HG03521 (cell line): ENCODE measurements at regions not wholly inside any gene's neighbourhood (a gene's known extent, or its start where the extent isn't known, plus 50 kb on each side); places are given as distances from the start of the nearest gene placed in this dataset.
"Not testable (repeated sequence)": the region's sequence is repeated elsewhere in the genome, so short reads cannot be mapped to it uniquely, and the experiment has no call there.

Source experiments
- ATAC-seq: cut with Tn5 transposase; IDR thresholded peaks from one replicate; pipeline ENCODE4 v1.9.1; 2021; ENCODE audit warnings: mild to moderate bottlenecking, moderate library complexity; ENCODE audit not compliant: unreplicated experiment

DNA sequence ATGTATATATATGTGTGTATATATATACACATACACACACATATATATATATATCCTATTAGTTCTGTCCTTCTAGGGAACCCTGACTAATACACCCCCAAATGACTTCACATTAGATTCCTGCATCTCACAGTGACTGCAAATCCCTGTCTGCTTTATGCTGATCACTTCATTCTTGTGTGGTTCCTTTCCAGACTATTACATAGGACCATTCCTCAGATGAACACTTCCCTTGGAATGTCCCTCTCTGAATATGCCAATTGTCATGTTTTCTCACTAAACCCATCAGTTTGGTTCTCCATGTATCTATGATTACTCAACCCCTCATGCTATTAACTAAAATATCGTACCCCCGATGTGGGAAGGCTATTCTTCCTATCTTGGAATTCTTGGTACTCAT is 605.2 kb upstream of the NR3C2 start:
- ATAC-seq = no peak

DNA sequence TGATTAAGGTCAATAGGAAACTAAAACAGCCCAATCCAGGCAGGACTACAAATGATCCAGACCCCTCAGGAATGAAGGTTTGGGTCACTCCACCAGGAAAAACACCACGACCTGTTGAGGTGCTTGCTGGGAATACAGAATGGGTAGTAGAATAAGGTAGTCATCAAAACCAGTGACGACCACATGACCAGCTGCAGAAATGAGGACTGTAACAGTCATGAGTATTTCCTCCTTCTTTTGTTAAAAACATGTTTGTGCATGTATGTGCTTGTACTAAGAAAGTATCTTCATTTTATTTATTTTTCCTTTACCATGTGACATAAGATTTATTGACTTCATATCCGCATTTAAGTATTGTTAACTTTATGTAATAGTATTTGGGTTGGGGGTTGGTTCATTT is 603.5 kb upstream of the NR3C2 start:
- ATAC-seq = no peak

DNA sequence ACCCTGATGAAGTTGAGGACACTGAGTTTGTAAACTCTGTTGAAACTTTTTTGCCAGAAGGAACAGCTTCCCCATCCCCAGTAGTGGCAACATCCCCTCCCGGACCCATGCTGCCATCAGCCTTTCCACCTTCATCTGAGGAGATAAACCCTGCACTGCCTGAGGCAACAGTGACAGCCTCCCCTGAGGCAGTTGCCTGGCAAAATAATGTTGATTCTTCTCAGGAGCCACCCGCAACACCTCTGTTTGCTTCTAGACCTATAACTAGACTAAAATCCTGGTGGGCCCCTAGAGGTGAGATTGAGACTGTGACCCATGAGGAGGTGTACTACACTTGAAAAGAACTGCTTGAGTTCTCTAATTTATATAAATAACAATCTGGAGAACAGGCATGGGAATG is 597.6 kb upstream of the NR3C2 start:
- not testable (repeated sequence) for ATAC-seq

DNA sequence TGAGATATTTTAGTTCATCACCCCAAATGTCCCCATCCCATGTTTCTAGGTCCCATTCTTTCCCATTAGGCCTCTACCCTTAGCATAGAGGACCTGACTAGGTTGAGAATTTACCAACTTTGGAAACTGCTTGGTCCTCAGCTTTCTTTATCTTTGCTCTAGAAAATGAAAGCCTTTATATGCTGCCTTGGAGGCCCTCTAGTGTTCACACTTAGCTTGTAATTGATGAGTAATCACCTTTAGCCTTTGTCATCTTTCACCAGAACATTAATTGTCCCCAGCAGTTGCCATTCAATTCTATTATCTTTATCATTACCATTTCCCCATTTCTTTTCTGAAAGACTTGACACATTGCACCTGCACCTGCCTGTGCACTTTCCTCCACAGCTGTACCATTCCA is 589.2 kb upstream of the NR3C2 start:
- ATAC-seq = peak; percentile 45

DNA sequence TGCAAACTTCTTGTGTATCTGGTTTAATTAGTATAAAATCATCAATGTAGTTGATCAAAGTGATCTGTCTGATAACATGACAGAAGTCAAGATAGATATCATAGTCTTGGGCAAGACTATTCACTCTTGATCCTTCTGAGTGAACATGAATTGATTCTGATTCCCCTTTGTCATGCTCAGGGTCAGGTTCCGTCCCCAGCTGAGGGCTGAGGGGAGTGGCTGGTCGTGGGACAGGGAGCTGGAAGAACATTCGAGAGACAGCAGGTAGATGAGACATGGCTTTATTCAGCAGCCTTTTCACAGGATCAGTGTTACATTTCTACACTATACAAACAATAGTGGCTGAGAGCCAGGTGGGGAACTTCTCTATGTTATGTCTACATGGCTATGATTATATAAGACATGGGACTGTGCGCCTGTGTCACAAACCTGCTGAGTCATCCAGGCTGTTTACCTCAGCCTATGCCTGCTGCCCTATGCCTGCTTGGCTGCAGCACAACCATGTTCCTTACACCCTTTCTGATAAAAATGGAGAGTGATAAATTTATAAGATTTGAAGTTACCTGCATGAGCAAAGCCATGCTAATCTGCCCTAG is 586.9 kb upstream of the NR3C2 start:
- ATAC-seq = no peak

DNA sequence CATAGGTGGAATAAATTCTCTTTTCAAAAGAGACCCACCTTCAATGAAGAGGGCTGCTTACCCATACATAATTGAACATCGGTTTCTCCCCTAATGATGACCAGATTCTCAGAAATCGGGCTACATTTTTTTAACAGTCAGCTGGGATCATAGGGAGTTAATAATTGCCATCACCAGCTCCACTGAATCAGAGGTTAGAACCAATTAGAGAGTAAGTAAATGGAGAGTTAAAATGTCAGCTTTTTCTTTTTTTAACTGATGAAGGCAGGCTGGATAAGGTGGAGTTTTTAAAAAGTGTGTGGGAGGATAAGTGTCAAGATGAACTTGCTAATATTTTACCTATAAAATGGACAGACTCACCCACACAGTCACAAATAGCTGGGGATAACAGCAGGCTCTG is 584.5 kb upstream of the NR3C2 start:
- no peak for ATAC-seq

DNA sequence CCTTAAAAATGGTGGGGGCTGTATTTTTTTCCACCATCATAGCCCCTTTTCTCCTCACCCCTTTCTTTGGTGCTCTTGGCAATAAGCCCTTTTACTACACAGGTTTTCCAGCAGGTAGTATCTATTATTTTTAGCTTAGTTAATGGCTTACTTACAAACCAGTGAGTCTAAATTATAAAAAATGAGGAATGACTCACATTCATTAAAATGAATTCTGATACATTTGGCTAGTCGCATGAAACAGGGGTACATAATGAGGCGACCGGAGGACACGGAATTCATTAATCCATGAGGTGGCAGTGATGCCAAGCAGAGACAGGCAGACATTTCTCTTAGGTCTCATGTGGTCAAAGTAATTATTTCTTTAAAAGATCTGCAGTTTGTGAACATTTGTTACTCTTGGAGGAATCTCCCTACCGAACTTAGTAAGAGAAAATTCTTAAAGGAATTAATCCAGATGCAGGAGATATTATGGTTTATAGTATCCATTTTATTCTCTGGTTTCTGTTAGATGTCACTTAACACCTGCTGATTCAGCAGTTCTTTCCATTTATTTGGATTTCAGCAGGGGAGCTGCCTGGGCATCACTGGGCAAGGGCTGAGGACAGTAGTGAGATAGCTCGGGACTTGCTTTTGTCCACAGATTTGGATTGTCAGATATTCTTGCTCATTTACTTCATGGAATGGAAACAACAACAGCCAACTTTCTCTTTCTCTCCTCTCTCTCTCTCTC is 575.0 kb upstream of the NR3C2 start:
- no peak for ATAC-seq

GRCh38 chr4:149009223-149009622 is 567.0 kb upstream of the NR3C2 start:
- no peak for ATAC-seq

- no peak for ATAC-seq
Measured at GRCh38 chr4:149008415-149009025, 566.3 kb upstream of the NR3C2 start.

DNA sequence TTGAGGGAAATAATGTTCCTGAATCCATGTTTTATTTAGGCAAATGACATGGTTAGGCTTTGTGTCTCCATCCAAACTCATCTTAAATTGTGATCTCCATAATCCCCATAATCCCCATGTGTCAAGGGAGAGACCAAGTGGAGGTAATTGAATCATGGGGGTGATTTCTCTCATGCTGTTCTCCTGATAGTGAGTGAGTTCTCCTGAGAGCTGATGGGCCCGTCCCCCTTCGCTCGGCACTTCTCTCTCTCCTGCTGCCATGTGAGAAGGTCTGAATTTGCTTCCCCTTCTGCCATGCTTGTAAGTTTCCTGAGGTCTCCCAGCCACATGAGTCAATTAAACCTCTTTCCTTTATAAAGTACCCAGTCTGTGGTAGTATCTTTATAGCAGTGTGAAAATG is 563.0 kb upstream of the NR3C2 start:
- ATAC-seq = no peak

DNA sequence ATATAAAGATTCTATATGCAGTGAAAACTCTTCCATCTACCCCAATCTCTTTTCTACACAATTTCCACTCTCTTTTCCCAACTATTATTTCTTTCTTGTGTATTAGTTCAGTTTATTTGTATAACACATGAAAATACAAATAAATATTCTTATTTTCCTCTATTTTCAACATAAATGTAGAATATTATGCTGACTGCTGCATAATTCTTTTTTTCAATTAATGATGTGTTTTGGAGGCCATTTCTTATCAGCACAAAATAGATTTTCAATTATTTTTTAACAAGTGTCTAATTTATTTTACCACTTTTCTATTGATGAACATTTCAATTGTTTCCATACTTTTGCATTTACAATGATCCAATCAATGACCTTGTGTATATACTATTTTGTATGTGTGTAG is 557.7 kb upstream of the NR3C2 start:
- ATAC-seq = no peak

- no peak for ATAC-seq
Measured at GRCh38 chr4:148998719-148999118, 556.5 kb upstream of the NR3C2 start.

GRCh38 chr4:148986951-148987350 is 544.7 kb upstream of the NR3C2 start:
- ATAC-seq = no peak

DNA sequence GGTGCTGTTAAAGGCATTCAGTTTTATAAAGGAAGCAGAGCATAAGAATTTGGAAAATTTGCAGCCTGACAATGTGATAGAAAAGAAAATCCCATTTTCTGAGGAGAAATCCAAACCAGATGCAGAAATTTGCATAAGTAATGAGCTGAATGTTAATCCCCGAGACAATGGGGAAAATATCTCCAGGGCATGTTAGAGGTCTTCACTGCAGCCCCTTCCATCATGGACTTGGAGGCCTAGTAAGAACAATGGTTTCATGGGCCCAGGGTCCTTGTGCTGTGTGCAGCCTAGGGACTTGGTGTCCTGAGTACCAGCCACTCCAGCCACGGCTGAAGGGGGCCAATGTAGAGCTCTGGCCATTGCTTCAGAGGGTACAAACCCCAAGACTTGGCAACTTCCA is 542.7 kb upstream of the NR3C2 start:
- no peak for ATAC-seq

- ATAC-seq = no peak
Measured at GRCh38 chr4:148982200-148982599, 540.0 kb upstream of the NR3C2 start.

DNA sequence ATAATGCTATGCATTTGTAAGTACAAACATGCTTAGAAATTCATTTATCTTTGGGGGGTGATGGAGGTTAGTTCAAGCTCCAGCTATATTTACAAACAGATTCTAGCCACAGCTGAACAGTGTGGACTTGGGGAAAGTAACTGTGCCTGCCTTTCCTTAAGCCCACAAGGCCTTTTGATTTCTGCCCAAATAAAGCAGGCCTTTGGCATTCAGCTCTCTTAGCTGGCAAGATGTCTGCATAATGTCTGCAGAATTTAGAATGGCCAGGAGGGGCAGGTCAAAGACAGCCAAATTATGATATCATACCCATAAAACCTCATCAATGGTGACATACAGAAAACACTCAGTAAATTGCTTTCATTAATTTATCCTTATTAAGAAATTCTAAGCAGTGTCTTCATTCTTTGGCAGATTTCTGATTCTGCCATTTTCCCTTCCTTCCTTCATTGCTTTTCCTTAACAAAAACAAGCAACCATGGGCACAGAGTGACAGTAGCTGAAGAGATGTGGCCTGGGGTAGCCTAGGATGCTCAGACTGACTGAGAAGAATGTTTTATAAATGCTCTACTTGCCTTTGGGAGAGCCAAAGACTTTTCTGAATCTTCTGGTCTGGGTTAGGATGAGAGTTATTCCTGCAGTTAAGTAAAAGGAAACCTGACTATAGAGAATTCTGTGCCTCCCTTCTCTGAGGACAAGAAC is 538.7 kb upstream of the NR3C2 start:
- no peak for ATAC-seq

GRCh38 chr4:148978301-148978700 is 536.1 kb upstream of the NR3C2 start:
- ATAC-seq = no peak

- ATAC-seq = no peak
Measured at GRCh38 chr4:148975464-148975863, 533.2 kb upstream of the NR3C2 start.

GRCh38 chr4:148965080-148965479 is 522.9 kb upstream of the NR3C2 start:
- no peak for ATAC-seq

DNA sequence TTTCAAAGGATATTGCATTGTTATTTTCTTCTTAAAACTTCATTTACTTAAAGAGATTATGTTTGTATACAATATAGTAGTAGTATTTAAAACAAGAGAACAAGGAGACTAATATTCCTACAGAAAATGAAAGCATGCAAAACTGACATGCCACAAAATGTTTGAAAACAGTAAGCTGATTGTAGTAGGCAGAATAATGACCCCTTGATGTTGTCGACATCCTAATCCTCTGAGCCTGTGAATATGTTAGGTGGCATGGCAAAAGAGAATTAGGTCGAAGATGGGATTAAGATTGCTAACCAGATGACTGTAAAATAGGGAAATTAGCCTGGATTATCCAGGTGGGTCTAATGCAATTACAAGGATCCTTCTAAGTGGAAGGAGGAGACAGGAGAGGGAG is 522.2 kb upstream of the NR3C2 start:
- ATAC-seq = no peak

DNA sequence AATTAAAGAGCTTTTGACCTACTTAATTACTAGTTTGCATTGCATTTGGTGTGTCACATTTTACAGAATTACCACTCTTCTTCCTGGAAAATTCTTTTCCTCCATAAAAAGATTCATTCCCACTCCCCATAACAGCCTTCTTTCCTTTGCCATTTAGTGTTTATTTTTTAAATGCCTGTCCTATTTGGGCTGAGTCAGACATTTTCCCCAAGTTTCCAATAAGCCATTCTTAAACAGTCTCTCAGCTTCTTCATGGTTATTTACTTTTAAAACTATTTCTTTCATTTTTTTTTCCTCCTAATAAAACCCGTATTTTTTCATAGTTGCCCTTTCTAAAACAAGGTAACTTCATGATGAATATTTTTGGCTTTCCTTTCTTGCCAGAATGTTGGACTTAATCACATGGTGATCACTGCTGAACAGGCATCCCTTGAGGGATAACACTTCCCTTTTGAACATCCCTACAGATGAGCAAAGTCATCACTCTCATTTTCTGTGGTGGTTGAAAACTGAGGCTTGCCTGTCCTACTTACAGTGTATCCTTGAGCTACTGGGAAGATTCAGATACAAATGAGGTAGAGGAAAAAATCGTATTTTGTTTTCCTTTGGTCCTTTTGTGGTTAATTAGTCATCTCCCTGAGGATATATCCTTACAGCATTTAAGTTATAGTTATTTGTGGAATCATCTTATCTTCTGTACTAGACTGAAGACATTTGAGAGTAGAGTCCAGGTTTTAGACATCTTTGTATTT is 520.5 kb upstream of the NR3C2 start:
- no peak for ATAC-seq
